Endodermal cell (in vitro differentiated cells): ENCODE measurements at regions not wholly inside any gene's neighbourhood (a gene's known extent, or its start where the extent isn't known, plus 50 kb on each side); places are given as distances from the start of the nearest gene placed in this dataset.

Experiments
- DNase-seq: peaks from one replicate; pipeline ENCODE4 v3.0.0-alpha.2; 2017
- H3K27ac ChIP-seq: 2 replicates; pipeline ENCODE4 v1.5.1; 2013; ENCODE audit warnings: mild to moderate bottlenecking, low read depth, low read length, moderate library complexity
- H3K27me3 ChIP-seq: 2 replicates; pipeline ENCODE4 v1.6.1; 2013; ENCODE audit warnings: mild to moderate bottlenecking, low read length, moderate library complexity; ENCODE audit not compliant: insufficient read depth, control insufficient read depth, poor library complexity, severe bottlenecking
- H3K36me3 ChIP-seq: 2 replicates; pipeline ENCODE4 v1.7.0; 2013; ENCODE audit warnings: mild to moderate bottlenecking, low read length, moderate library complexity; ENCODE audit not compliant: control insufficient read depth, insufficient read depth
- H3K4me1 ChIP-seq: one replicate; pipeline ENCODE4 v1.7.0; 2013; ENCODE audit warnings: low read length; ENCODE audit not compliant: control insufficient read depth, insufficient read depth
- H3K4me3 ChIP-seq: 2 replicates; pipeline ENCODE4 v1.5.1; 2013; ENCODE audit warnings: mild to moderate bottlenecking, low read length, moderate library complexity
- H3K9ac ChIP-seq: 2 replicates; pipeline ENCODE4 v1.6.1; 2013; ENCODE audit warnings: mild to moderate bottlenecking, low read length, moderate library complexity; ENCODE audit not compliant: poor library complexity, severe bottlenecking; ENCODE audit errors: extremely low read depth
- H3K9me3 ChIP-seq: 2 replicates; pipeline ENCODE4 v1.6.1; 2013; ENCODE audit warnings: mild to moderate bottlenecking, low read length, moderate library complexity; ENCODE audit not compliant: control insufficient read depth
- H3K27ac Mint-ChIP-seq: 2 replicates; pipeline ENCODE4 v1.8.0; 2020; ENCODE audit warnings: mixed read lengths
- H3K27me3 Mint-ChIP-seq: 2 replicates; pipeline ENCODE4 v1.8.0; 2021; ENCODE audit warnings: mild to moderate bottlenecking, mixed read lengths; ENCODE audit not compliant: insufficient read depth
- H3K36me3 Mint-ChIP-seq: 2 replicates; pipeline ENCODE4 v1.8.0; 2020; ENCODE audit warnings: low read depth, mixed read lengths
- H3K4me1 Mint-ChIP-seq: 2 replicates; pipeline ENCODE4 v1.8.0; 2020; ENCODE audit warnings: mixed read lengths
- H3K4me3 Mint-ChIP-seq: 2 replicates; pipeline ENCODE4 v1.8.0; 2020; ENCODE audit warnings: mild to moderate bottlenecking, moderate library complexity, mixed read lengths
- H3K9me3 Mint-ChIP-seq: 2 replicates; pipeline ENCODE4 v1.8.0; 2020; ENCODE audit warnings: mild to moderate bottlenecking, mixed read lengths
- WGBS, 2 experiments: methylation state at CpG; one replicate each; pipeline versions ENCODE4 v1.1.5 to v1.1.7; 2013; ENCODE audit warnings: missing lambda C conversion rate in 2 of 2, mixed read lengths in 1 of 2; ENCODE audit not compliant: insufficient coverage in 1 of 2, insufficient read length in 1 of 2; 5-methylcytosine and 5-hydroxymethylcytosine counted together
- TF ChIP-seq, protein P1 (sequence below): fragments of 200-600 bp; sonication (generic); conservative IDR thresholded peaks from 2 replicates; pipeline ENCODE4 v1.5.0; 2021; ENCODE audit warnings: antibody characterized with exemption, mild to moderate bottlenecking

DNA sequence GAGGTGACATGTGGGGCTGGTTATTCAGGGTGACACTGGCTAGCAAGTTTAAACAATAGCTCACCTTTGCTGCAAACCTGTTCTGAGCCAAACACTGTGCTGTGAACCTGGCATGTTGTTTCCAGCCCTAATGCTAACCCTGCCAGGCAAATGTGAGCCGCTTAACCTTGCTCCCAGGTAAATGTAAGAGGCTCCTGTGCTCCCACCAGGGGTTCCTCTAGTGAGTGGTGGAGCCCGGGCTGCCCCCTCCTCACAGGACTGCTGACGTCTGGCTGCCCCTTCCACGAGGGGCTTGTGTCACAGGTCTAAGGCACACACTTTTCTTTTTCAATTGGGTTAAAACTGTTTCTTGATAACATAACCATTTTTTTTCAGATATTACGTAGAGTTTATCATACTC lies 223.7 kb downstream of the DCDC2C start:
- no peak overlapping the region for H3K27ac Mint-ChIP-seq
- no peaks in the 10 kb centered on the region for H3K9me3 ChIP-seq
- no peaks in the 10 kb centered on the region for H3K4me1 ChIP-seq
- H3K27me3 ChIP-seq = no peaks in the 10 kb centered on the region
- H3K27ac ChIP-seq = no peak overlapping the region
- DNase-seq = no peak
- WGBS, 2 experiments = 78% methylated on average over 3 to 5 of the region's 5 CpGs
- TF ChIP-seq, protein P1, sequence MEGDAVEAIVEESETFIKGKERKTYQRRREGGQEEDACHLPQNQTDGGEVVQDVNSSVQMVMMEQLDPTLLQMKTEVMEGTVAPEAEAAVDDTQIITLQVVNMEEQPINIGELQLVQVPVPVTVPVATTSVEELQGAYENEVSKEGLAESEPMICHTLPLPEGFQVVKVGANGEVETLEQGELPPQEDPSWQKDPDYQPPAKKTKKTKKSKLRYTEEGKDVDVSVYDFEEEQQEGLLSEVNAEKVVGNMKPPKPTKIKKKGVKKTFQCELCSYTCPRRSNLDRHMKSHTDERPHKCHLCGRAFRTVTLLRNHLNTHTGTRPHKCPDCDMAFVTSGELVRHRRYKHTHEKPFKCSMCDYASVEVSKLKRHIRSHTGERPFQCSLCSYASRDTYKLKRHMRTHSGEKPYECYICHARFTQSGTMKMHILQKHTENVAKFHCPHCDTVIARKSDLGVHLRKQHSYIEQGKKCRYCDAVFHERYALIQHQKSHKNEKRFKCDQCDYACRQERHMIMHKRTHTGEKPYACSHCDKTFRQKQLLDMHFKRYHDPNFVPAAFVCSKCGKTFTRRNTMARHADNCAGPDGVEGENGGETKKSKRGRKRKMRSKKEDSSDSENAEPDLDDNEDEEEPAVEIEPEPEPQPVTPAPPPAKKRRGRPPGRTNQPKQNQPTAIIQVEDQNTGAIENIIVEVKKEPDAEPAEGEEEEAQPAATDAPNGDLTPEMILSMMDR = no peak
- H3K27me3 Mint-ChIP-seq = peaks cover 2% of the 10 kb centered on the region
- no peaks in the 10 kb centered on the region for H3K36me3 ChIP-seq
- no peaks in the 10 kb centered on the region for H3K36me3 Mint-ChIP-seq
- no peak overlapping the region for H3K4me3 ChIP-seq
- no peak overlapping the region for H3K4me3 Mint-ChIP-seq
- no peaks in the 10 kb centered on the region for H3K4me1 Mint-ChIP-seq
- no peak overlapping the region for H3K9ac ChIP-seq
- H3K9me3 Mint-ChIP-seq = peaks cover 11% of the 10 kb centered on the region

GRCh38 chr2:3929374-3929773 lies 226.0 kb downstream of the DCDC2C start:
- peaks cover 17% of the 10 kb centered on the region for H3K9me3 Mint-ChIP-seq
- Histone ChIP-seq H3K36me3 (no peaks in the 10 kb centered on the region), H3K27ac (no peak overlapping the region), H3K27me3 (no peaks in the 10 kb centered on the region), H3K4me1 (no peaks in the 10 kb centered on the region), H3K9me3 (no peaks in the 10 kb centered on the region), H3K9ac (no peak overlapping the region), H3K4me3 (no peak overlapping the region)
- H3K36me3 Mint-ChIP-seq = no peaks in the 10 kb centered on the region
- no peak for DNase-seq
- H3K27me3 Mint-ChIP-seq = peaks cover 2% of the 10 kb centered on the region
- 93 to 100% methylated on average over 1 to 3 of the region's 3 CpGs for WGBS, 2 experiments
- TF ChIP-seq, protein P1 = no peak
- no peak overlapping the region for H3K27ac Mint-ChIP-seq
- H3K4me1 Mint-ChIP-seq = no peaks in the 10 kb centered on the region
- no peak overlapping the region for H3K4me3 Mint-ChIP-seq

DNA sequence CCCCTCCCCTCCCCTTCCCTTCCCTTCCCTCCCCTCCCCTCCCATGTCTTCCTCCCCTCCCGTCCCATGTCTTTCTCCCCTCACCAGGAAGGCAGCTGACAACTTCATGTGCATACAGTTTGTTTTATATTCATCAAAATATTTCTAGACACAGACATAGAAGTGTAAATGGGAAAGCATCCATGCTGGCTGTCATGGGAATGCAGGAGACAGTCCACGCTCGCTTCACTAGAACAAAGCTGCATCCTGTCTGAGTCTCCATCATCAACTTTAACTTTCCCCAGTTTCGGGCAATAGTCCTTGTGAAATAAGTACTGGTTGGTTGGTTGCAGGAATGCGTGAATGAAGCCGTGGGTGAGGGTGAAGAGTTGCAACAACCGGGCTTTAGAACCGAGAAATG lies 226.9 kb downstream of the DCDC2C start:
- H3K36me3 Mint-ChIP-seq = no peaks in the 10 kb centered on the region
- TF ChIP-seq, protein P1 = no peak
- 67 to 78% methylated on average over 4 to 8 of the region's 8 CpGs for WGBS, 2 experiments

More for the DNA sequence above, 226.9 kb downstream of the DCDC2C start:
- no peak overlapping the region for H3K4me3 ChIP-seq
- no peaks in the 10 kb centered on the region for H3K36me3 ChIP-seq
- no peak overlapping the region for H3K27ac ChIP-seq
- H3K9me3 ChIP-seq = no peaks in the 10 kb centered on the region
- no peaks in the 10 kb centered on the region for H3K4me1 ChIP-seq
- Mint-ChIP-seq H3K4me3 (no peak overlapping the region), H3K27ac (no peak overlapping the region), H3K4me1 (no peaks in the 10 kb centered on the region), H3K9me3 (peaks cover 13% of the 10 kb centered on the region), H3K27me3 (no peaks in the 10 kb centered on the region)
- H3K27me3 ChIP-seq = no peaks in the 10 kb centered on the region
- H3K9ac ChIP-seq = no peak overlapping the region
- DNase-seq = no peak
